ENCODE measurements at regions not wholly inside any gene's neighbourhood (a gene's known extent, or its start where the extent isn't known, plus 50 kb on each side); places are given as distances from the start of the nearest gene placed in this dataset.
"Not testable (repeated sequence)": the region's sequence is repeated elsewhere in the genome, so short reads cannot be mapped to it uniquely, and the experiment has no call there.

DNA sequence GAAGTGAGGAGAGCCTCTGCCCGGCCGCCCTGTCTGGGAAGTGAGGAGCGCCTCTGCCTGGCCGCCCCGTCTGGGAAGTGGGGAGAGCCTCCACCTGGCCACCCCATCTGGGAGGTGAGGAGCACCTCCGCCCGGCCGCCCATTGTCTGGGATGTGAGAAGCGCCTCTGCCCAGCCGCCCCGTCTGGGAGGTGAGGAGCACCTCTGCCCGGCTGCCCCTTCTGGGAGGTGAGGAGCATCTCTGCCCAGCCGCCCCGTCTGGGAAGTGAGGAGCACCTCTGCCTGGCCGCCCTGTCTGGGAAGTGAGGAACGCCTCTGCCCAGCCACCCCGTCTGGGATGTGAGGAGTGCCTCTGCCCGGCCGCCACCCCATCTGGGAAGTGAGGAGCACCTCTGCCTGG is 163.9 kb downstream of the CENPC start:
- not testable (repeated sequence) for TF ChIP-seq POLR2AphosphoS5 (IDR thresholded peaks at IDR 0.05); CTCF (IDR thresholded peaks at IDR 0.05 in 8 of 11, conservative IDR thresholded peaks at IDR 0.05 in 3 of 11)
